NCI-H345 treated with DMSO at 0.1 percent for 48 hours (cell line): ENCODE measurements at regions not wholly inside any gene's neighbourhood (a gene's known extent, or its start where the extent isn't known, plus 50 kb on each side); places are given as distances from the start of the nearest gene placed in this dataset.

Experiments
- DNase-seq: peaks from one replicate; lab custom pipeline; 2025; ENCODE audit not compliant: unreplicated experiment; lab: John Stamatoyannopoulos, UW

DNA sequence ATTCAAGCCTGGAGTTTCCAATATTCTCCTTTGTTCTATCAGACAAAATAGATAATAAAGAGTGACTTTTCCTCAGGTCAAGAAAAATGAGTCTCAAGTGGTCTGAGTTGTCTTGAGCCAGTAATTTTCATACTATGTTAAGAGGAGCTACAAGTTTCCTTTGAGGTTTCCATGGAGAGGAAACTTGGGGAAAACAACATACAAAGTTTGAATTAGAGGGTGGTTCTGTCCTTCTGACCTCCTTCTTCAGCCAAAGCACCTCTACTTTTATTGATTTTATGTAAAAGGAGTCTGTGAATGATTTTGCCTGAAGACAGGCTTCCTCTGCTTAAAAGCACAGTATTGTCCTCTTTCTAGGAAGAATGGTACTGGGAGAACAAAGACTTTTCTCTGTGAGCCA, 497.2 kb upstream of the PKN2 start:
- no peak for DNase-seq

DNA sequence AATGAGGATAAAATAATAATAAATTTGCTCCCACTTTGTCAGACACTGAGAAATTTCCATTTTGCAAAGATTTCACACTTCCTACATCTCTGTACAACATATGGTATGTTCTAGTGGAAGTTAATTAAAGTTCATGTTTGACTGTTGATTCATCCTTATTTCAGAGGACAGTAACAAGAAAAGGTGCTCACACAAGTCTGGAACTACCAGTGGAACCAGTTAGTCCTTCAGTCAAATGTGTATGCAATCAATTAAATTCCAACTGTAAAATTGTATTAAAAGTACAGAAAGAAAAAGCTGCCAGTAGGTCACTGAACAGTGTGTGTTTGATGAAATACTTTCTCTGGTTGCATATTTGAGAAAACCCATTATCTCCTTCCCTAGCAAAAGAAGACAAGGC, 496.0 kb upstream of the PKN2 start:
- DNase-seq = no peak

GRCh38 chr1:88189525-88189924, 494.5 kb upstream of the PKN2 start:
- no peak for DNase-seq

GRCh38 chr1:88191917-88192316, 492.2 kb upstream of the PKN2 start:
- DNase-seq = no peak

DNA sequence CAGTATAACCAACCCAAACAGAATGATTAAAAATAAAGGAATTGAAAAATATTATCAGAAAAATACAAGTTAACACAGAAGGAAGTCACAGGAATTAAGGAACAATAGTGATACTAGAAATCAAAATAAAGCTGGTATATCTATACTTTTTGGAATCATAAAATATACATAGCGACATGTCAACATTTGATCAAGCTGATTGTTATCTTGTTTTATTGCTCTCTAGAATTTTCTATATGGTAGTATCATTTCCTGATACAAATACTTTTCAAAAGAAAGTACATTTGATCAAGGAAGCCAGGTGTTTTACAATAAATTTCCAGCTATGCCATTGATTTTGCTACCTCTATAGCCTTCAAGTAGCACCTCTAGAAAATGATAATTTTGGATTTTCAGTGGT, 489.5 kb upstream of the PKN2 start:
- no peak for DNase-seq

DNA sequence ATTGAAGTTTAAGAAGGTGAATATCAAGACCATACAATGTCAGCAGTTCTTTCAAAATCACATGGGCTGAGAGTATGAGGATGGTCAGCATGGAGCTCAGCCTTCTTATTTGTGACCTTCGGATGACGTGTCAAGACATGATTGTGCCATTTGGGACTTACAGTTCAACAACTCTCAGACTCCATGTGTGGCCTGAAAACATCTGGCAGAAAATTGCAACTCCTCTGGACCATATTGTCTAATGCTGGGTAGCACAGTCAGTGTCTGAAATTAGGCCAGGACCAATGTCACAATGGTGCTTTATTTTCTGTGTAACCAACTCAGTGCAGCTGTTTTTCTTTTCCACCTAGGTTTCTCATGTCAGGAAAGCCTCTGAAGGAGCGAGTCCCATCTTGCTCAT, 483.5 kb upstream of the PKN2 start:
- DNase-seq = no peak

DNA sequence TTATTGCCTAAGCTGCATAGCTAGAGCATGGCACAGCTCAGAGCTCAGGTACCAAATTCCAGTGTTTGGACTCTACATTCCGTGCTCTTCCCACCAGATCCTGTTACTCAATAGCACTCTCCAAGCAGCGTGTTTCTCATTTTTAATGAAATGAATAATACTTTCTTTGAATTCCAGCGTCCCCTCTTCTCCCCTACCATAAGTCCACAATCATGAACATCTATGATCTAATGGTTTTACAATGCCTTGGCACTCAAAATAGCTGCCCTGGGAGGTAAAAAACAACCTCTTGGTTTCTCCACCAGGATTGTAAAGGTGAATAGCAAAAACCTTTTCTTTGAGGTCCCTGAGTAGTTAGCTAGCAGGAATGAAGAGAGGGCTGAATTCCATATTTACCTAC, 480.0 kb upstream of the PKN2 start:
- no peak for DNase-seq

DNA sequence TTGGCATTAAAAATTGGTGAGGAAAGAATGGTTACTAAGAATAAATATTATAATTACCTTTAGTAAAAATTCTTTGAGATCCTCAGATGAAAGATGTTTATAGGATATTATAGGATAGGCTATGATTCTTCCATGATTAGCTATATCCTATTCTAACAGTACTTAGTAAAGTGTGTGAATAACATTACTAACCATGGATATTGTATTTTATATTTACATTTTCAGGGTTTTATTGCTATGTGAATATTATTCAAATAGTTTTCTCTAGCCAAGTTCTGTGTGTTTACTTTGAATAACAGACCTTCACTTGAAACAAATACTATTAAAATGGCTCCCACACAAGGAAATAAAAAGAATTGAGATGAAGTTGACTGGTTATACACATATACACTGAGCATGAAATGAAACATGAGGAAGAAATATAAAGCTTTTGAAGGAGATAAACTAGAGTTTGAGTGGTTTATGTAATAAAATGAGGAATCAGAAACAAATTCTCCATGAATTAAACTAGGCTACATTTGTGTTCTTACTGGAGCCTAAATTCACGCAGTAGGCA, 479.4 kb upstream of the PKN2 start:
- no peak for DNase-seq

DNA sequence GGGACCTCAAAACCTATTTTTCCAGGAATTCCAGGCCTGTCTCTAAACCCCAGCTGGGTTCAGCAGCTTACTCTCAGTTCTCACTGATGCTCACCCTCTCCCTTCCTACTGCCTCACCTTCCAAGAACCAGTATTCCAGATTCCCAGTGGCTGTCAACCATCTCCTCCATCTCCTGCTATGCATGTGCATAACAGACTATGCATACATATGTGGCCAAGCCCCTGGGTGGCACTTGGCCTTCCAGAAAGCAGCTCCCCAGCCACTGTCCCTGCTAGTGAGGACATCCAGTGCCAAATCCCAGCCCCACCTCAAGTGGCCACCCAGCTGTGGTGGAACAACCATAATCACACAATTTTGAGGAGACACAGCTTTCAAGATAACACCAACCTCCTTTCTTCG, 475.7 kb upstream of the PKN2 start:
- no peak for DNase-seq

GRCh38 chr1:88210103-88210787, 473.8 kb upstream of the PKN2 start:
- DNase-seq = no peak

DNA sequence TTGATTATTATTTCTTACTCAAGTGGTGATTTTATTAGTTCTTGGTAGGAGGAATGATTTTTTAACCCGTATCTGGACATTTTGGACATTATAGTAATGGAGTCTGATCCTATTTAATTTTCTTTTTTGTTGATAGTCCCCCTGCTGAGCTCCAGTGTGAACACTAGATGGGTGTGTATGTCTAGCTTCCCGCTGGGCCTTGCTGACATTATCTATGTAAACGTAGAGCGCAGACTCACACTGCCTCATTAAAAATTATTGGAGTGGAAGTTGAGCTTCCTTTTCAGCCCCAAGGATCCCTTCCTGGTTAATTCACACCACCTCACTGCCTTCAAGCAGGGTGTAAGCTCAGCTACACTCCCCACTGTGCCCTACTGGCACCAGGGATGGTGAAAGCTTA, 467.6 kb upstream of the PKN2 start:
- DNase-seq = no peak

DNA sequence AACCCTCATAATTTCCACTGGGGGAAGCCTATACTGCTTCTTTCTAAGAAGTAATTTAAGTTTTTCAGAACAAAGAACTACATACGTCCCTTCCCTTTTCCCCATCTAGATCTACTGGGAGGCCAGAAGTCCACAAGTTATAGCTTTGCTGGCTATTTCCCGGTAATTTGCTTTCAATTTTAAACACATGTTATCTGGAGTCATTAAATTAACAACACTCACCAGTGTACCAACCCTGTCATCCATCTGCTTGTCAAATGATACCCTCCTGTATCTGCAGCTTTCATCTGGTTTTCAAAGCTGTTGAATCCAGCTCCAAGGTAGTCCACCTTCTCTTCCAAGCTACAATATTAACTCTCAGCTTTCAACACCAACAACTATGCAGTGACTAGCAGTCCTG, 466.7 kb upstream of the PKN2 start:
- no peak for DNase-seq

GRCh38 chr1:88219521-88219920, 464.6 kb upstream of the PKN2 start:
- no peak for DNase-seq

GRCh38 chr1:88221411-88221810, 462.7 kb upstream of the PKN2 start:
- DNase-seq = no peak

GRCh38 chr1:88224906-88225305, 459.2 kb upstream of the PKN2 start:
- DNase-seq = no peak

GRCh38 chr1:88228114-88228513, 456.0 kb upstream of the PKN2 start:
- no peak for DNase-seq

DNA sequence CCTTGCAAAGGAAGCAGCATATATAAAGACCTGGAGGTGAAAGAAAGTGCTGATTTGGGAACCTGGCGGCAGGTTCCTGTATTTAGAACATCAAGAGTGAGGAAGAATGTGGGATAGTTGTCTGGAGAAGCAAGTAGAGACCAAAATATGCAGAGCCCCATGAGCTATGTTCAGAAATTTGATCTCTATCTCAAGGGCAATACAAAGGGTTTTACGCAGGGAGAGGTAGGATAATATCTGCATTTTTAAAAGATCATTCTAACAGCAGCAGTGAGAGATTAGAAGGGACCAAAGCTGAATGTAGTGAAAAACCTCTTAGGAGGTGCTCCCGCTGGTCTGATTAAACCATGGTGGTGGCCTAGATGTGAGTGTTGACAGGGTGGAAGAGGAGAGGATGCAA, 453.9 kb upstream of the PKN2 start:
- DNase-seq = no peak

DNA sequence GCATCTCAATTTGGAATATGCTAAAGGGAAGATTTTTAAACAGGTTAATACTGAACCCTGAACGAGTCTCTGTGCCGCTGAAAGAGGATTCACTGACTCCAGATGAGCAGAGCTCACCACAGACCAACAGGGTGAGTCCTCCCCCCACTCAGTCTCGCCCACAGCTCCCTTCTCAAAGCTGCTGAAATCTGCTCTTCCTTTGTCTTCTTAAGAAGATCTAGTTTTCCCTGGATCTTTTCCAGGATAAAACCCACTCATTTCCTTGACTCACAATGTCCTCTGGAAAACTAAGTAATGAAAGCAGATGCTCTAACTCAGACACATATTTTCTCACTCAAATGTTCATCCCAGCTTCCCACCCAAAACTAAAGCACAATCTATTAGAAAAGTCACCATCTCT, 447.0 kb upstream of the PKN2 start:
- no peak for DNase-seq

DNA sequence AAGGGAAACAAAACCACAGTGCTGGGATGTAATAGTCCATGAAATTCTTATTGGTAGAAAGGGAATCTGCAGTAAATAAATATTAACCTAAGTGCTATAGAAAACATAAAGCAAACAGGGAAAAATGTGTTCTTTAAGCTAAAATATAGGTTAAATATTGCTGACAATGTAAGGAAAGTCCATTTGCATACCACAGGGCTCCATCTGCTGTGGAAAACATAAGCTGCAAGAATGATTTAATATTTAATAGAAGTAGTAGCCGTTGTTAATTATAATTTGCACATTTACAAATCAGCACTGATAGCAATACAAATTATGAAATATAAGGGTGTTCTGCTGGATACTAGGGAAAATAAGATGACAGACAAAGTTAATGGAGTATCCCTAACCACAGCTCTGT, 444.9 kb upstream of the PKN2 start:
- DNase-seq = no peak

GRCh38 chr1:88247666-88248065, 436.4 kb upstream of the PKN2 start:
- DNase-seq = no peak

- no peak for DNase-seq
These were observed 433.2 kb upstream of the PKN2 start for GRCh38 chr1:88250915-88251314.

- no peak for DNase-seq
These were observed 431.3 kb upstream of the PKN2 start for GRCh38 chr1:88252745-88253144.

DNA sequence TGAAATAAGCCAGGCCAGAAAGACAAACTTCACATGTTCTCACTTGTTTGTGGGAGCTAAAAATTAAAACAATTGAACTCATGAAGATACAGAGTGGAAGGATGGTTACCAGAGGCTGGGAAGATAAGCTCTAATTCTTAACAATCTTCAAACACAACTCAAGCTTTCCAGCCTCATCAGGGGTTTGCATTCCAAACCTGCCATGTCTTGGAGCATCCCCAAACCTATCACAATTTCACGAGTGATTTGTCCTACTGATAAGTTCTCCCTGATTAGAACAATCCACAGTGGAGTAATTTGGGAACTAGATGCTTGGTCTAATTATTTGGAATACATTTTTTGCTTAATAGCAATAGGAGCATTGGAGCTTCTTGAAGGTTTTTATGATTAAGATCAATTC, 418.5 kb upstream of the PKN2 start:
- DNase-seq = no peak
